ENCODE measurements at regions not wholly inside any gene's neighbourhood (a gene's known extent, or its start where the extent isn't known, plus 50 kb on each side); places are given as distances from the start of the nearest gene placed in this dataset.

GRCh38 chr17:5843366-5844026 is 226.7 kb upstream of the WSCD1 start:
- TF ChIP-seq CTCF (IDR thresholded peaks at IDR 0.05 in 8 of 11, conservative IDR thresholded peaks at IDR 0.05 in 3 of 11) (no peak), POLR2A (IDR thresholded peaks at IDR 0.05) (no peak), POLR2AphosphoS5 (IDR thresholded peaks at IDR 0.05) (no peak)

Data from spleen (tissue), 7 donors.